GM18909 (cell line): ENCODE measurements at regions not wholly inside any gene's neighbourhood (a gene's known extent, or its start where the extent isn't known, plus 50 kb on each side); places are given as distances from the start of the nearest gene placed in this dataset.

ENCODE experiments used
- ATAC-seq: cut with Tn5 transposase; IDR thresholded peaks from one replicate; pipeline ENCODE4 v1.9.1; 2021; ENCODE audit warnings: mild to moderate bottlenecking; ENCODE audit not compliant: unreplicated experiment, poor library complexity

GRCh38 chrX:134747006-134747405 is 50.0 kb downstream of the PABIR2 start:
- no peak for ATAC-seq

DNA sequence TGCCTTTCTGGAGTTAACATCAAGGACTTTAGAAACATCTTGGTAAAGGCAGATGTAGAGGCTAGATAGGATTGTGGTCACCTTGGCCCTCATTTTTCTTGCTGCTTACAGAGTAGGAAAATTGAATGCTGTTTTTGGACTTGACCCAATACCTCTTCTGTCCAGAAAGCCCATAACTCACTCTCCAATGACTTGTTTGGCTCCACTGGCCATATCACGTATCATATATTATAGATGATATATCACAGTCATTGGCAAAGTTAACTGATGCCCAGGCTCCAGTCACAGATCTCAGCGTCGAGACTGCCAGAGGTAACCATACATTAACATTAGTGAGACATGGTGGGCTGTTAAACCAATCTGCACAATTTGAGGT is 50.6 kb downstream of the PABIR2 start:
- no peak for ATAC-seq

GRCh38 chrX:134745636-134746409 is 51.2 kb downstream of the PABIR2 start:
- ATAC-seq, result no peak

GRCh38 chrX:134743091-134743490 is 53.9 kb downstream of the PABIR2 start:
- ATAC-seq, result no peak

GRCh38 chrX:134742573-134742972 is 54.4 kb downstream of the PABIR2 start:
- no peak for ATAC-seq

DNA sequence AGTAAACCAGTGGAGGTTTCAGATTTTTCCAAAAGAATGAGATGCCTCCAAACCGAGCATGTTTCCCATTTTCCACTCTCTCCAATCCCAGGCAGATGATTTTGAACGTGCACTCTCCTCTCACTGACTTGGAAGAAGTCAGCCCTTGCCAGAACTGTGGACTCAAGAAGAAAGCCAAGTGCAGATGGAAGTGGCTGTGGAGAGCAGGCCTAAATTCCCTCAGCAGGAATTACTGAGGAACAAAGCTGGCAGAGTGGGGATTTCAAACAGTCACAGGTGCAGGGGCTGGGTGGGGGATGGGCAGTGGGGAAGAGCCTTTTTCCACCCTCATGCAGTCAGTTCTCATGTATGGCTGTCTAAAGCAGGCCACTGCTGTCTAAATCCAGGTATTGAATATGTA is 55.3 kb downstream of the PABIR2 start:
- ATAC-seq, result no peak

DNA sequence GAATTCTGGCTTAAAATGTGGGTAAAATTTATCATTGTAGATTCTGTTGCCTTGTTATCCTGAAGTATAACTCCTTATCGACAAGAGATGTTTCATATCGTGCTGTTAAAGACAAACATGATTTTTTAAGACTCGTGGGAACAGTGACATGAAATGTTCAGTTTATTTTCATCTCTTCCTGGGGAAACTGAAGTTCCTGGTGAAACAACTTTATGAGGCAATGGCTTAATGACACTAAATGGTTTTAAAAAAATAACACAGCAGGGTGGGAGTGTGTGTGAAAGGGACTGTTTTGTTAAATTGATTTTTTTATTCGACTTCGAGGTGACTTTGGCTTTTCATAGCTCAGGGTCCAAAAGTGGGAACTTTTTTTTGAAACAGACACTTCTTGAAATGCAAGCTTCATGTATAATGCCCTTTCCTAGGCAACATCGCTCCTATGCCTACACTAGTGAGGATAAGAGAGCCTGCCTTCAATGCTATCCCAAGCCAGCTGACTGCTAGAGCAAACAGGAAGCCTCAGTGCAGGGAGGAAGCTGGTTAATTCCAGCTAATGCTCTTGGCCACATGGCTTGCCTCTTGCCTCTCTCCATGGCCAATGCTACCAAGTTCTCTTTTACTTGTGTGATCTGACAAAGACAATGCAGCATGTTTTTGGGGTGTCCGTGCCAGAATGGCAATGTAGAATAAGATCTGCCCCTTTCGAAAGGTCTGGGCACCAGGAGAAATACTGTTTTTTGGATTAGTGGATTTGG is 57.8 kb downstream of the PABIR2 start:
- no peak for ATAC-seq

GRCh38 chrX:134738445-134738844 is 58.6 kb downstream of the PABIR2 start:
- no peak for ATAC-seq

DNA sequence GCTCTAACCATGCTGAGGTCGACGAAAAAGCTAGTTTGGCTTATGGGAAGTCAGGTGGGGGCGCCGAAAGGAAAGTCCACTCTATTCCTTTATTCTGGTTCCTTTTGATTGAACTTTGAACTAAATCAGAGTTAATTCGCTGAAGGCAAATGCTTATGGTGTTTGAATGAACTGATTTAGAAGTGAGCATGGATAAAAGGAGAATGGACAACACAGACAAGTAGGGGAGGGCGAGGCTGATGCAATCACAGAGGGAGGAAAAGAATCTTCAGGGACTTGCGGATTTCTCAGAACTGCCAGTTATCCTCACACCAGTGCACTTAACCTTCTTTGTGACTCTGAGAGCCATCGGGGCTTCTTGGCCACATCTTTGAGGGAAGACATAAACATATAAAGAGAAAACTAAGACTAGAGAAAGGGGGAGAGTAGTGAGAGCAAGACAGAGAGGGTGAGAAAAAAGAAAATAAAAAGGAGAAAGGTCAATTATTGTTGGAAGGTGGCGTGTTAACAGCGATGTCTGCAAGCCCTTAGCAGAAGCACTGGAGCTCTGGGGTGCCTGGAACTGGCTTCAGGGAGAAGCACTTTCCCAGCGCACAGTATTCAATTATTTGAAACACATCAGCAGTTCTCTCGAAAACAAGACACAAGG is 59.2 kb downstream of the PABIR2 start:
- no peak for ATAC-seq

GRCh38 chrX:134737061-134737460 is 59.9 kb downstream of the PABIR2 start:
- no peak for ATAC-seq

DNA sequence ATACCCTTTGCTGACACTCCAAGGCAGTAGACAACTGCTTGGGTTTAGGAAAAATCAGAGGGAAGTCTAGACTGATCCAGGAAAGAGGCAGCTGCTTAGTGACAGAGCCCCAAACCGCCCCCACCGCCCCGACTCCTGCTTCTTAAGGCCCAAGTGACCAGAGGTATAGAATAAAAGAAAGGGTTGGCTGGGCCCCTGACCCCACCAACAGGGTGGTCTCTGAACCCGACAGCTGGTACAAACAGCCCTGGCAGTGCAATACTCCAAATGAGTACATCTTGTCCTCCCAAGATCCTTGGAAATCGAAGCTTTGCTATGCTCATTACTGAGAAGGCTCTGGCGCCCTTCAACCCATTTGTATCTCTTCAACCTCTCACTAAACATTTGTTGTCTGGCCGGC is 60.6 kb downstream of the PABIR2 start:
- no peak for ATAC-seq

DNA sequence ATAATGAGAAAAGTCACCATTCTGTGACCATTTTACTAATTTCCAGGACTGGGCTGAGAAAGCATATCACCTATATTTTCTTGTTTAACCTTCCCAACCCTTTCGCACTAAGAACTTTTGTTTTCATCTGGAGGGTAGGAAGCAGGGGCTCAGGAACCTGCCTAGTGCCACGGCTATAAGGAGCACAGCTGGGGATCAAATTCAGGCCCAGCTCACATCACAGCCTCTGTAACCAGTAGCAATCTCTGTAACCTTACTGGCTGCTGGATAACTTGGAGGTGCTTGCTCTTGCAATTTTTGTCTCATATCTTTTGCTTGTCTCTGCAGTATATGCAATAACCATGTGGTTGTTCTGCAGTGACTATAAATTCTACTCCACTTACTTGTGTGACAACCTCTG is 62.0 kb downstream of the PABIR2 start:
- no peak for ATAC-seq

GRCh38 chrX:134734466-134734952 is 62.5 kb downstream of the PABIR2 start:
- no peak for ATAC-seq

GRCh38 chrX:134733591-134733990 is 63.4 kb downstream of the PABIR2 start:
- no peak for ATAC-seq

DNA sequence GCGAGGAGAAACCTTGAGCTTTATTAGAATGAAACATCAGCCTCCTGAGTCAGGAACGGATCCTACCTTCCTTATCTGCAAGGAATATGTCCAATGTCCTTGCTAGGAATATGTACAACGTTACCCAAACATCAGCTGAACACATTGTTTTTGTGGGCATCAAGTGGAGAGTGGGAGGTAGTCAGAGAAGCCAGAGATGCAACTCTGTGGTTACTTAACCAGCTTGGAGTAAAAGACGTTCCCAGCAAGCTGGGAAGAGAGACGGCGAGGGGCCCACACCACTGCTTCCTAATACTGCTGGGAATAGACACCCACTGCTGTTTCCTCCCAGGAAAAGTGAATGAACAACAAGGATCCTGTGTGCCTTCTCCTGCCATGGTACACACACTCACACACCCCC is 64.3 kb downstream of the PABIR2 start:
- ATAC-seq, result no peak

DNA sequence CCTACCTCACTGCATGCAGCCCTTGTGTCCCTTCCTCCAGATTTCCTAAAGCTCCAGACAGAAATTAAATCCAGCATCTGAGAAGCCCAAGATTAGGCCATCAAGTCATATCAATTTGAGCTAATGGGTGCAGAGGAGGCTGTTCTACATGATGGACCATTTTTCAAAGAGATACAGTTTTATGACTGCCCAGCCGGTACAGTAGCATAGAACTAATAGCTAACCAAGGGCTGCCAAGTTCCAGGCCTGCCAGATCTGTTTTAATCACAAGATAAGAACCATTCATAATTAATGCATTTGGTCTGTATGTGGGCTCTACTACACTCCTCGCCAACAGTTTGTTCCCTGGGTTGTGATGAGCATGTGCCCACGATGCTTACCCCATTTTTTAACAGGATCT is 64.9 kb downstream of the PABIR2 start:
- ATAC-seq, result no peak

GRCh38 chrX:134727363-134727762 is 69.1 kb upstream of the PLAC1 start:
- no peak for ATAC-seq

GRCh38 chrX:134725103-134725690 is 66.9 kb upstream of the PLAC1 start:
- no peak for ATAC-seq

DNA sequence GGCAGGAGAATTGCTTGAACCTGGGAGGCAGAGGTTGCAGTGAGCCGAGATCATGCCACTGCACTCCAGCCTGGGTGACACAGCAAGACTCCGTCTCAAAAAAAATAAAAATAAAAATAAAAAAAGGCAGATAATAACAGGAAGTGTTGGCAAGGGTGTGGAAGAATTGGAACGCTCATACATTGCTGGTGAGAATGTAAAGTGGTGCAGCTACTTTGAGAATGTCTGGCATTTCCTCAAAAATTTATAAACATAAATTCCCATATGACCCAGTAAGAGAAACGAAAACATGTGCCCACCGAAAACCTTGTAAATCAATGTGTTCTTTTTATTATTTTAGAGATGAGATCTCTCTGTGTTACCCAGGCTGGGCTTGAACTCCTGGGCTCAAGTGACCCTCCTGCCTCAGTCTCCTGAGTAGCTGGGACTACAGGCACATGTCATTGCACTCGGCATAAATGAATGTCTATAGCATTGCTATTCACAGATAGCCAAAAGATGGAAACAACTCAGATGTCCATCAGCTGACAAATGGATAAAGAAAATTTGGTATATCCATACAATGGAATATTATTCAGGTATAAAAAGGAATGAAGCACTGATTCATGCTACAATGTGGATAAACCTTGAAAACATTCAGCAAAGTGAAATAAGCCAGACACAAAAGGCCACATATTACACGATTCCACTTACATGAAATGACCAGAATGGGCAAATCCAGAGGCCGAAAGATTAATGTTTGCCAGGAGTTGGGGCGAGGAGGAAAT is 63.7 kb upstream of the PLAC1 start:
- ATAC-seq, result no peak

- ATAC-seq, result peak; percentile 66
Observed at GRCh38 chrX:134718966-134719317, 60.7 kb upstream of the PLAC1 start.
